Fibroblast of skin of scalp (primary cell): ENCODE measurements at regions not wholly inside any gene's neighbourhood (a gene's known extent, or its start where the extent isn't known, plus 50 kb on each side); places are given as distances from the start of the nearest gene placed in this dataset.

Source experiments
- DNase-seq: peaks from one replicate; pipeline ENCODE4 v3.0.0-alpha.2; 2013

DNA sequence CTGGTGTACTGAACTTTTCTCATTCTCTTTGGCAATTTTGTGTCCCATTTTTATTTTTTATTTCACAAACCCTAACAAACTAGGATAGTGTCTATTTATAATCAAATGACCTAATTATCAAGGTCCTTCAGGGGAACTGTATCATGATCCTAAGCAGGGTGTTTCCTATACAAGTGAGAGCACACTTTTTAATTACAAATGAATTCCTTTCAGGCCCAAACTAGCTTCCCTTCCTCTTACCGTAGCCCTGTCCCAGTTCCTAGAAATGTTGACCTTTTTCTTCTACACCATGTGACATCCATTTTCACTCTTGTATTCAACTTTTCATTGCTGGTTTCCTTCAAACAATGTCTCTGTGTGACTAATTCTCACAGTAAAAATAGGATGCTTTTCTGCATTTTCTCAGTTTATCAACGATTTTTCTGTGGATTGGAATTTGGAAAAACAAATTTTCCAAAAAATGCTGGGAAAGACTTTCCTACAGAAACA is 411.4 kb downstream of the CCDC91 start:
- DNase-seq, result no peak

DNA sequence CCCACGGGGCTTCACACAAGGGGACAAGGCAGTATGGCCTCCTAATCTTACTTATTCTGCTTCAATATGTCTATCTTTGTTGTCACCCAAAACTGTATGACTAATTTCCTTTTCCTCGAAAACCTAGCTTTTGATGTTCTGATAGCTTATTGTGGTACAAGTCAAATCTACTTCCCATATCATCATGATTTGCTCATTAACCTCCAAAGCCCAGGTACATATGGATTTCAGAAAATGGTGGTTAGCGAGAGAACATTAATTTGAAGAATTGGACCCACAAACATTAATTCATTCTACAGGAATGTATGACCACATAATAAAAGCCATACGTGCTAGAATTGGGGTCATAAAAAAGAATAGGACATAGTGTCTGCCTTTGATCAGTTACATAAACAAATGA is 412.5 kb downstream of the CCDC91 start:
- DNase-seq, result no peak

DNA sequence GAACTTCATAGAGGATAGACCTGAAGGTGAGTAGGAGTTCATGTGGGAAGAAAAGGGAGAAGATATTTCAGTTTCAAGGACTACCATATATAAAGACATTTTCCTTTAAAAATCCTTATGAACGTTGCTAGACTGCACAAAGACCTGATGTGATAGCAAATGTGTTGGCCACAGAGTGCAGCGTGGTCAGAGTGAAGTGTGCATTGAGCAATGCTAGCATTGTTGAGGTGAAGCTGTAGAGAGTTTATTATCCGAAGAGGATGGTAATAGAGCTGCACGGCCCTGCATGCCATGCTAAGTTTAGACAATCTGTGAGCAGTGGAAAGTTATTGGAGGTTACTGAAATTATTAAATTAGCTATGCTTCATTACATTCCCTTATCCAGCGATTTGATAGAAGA is 413.0 kb downstream of the CCDC91 start:
- no peak for DNase-seq

DNA sequence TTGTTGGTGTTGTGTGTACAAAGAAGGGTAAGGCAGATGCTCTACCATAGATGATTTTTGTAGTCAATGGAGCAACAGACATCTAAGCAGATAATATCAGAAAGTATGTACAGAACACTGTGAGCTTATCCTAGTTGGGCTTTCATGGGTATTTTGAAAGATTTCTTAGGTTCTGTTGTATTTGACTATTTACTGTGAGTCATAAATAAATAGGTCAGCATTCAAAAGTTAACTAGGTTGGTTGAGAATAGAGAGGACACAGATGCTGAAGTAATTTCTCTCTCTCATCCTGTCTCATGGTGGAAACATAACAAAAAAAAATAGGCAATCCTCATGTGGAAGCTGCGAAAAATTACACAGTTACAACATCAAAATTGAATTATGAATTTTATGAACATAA is 413.5 kb downstream of the CCDC91 start:
- no peak for DNase-seq

DNA sequence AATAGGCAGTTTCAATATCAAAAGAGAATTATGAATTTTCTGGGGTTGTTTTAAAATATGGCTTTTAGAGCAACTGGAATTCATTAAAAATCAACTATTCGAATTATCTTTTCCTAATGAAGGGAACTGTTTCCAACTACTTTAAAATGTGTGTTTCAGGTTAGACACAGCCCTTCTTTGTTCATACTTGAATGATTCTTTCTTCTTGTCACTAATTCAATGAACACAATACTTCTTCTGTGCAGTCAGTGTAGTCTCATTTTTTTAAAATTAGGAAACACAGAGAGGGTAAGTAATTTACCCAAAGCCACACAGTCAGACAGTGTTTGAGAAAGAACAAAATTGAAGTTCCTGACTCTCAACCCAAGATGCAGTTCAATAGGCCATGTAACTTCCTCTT is 414.0 kb downstream of the CCDC91 start:
- no peak for DNase-seq

DNA sequence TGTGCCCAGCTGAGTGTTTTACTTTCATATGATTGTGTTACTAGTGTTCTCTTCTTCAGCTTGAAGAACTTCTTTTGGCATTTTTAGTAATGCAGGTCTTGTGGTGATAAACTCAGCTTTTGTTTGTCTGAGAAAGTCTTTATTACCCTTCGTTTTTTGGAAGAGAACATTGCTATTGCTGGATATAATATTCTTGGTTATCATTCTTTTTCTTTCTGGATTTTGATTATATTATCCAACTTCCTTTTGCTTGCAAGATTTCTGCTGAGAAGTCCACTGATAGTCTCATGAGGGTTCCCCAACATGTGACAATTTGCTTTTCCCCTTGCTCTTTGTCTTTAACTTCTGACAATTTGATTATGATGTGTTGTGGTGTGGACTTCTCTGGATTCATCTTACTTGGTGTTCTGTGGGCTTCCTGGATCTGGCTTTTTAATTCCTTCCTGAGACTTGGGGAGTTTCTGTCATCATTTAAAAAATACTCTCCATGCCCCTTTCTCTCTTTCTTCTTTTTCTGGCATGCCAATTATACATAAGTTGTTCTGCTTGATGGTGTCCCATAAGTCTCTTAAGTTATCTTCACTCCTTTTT is 416.8 kb downstream of the CCDC91 start:
- DNase-seq, result no peak

DNA sequence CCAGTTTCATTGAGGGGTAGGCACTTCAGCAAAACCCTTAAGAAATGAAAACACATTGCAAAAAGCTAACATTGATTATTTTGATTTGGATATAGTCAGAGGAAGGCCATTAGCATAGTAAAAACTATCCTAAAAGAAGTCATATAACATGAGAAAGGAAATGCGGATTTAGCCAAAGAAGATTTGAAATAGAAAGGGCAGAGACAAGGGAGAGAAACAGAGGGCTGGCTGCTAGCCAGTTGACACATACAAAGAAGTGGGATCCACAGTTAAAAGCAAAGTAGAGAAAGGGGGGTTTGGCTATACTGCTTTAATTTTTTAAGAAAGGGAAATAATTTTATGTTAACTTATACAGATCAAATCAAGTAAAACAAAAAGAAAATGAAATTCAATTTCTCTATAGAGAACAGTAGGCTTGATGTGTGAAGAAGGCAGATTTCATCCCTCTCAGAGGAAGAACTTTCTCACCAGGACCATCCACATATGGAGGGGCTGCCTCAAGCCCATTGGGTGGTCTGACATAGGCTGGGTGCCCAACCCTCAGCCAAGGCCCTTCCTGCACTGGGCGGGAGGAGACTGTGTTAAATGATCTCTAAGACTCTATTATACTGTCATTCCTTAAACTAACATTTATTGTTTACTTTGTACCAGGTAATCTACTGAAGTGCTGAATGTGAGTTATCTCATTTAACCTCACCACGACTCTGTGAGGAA is 420.3 kb downstream of the CCDC91 start:
- DNase-seq, result no peak

DNA sequence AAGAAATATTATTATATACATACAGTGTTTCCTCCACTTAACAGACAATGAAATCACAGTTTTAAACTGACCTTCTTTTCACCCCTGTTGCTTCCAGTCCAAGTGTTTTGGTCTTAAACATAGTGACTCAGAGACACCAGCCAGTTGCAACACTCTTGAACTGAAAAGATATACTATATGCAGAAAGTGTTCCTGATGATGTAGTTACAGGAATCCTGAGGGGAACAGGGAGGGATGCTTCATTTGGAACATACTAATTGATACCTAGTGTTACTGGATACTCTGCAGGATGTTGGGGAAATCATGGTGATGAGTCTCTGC is 420.8 kb downstream of the CCDC91 start:
- peak; percentile 71 for DNase-seq

DNA sequence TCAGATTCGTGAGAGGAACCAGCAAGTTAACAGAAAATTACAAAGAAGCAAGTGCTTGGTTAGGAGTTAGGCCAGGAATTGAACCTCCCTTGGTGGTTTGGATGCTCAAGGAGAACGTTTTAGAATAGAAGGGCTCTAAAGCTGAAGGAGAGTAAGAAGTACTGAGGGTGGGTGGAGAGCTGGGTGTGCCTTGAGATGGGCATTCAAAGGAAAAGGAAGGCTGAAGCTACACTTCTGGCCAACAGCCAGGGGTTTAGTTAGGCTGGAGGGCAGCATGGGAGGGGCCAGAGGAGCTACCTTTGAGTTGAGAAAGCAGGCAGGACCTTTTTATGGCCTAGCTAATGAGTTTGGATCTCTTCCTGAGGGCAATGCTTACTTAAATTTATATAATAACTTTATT is 421.2 kb downstream of the CCDC91 start:
- DNase-seq, result peak; percentile 1

DNA sequence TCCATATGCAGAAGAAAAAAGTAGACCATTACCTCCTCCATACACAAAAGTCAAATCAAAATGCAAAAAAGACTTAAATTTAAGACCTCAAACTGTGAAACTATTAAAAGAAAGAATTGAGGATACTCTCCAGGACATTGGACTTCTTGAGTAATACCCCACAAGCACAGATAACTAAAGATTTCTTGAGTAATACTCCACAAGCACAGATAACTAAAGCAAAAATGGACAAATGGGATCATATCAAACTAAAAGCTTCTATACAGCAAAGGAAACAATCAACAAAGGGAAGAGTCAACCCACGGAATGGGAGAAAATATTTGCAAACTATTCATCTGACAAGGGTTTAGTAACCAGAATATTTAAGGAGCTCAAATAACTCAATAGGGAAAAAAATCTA is 427.9 kb downstream of the CCDC91 start:
- DNase-seq, result no peak

DNA sequence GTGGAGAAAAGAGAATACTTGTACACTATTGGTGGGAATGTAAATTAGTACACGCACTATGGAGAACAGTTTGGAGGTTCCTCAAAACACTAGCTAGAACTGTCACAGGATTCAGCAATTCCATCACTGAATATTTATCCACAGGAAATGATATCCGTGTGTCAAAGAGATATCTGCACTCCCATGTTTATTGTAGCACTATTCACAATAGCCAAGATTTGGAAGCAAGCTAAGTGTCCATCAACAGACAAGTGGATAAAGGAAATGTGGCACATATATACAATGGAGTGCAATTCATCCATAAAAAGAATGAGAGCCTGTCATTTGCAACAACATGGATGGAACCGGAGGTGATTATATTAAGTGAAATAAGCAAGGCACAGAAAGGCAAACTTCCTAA is 428.5 kb downstream of the CCDC91 start:
- DNase-seq, result no peak

DNA sequence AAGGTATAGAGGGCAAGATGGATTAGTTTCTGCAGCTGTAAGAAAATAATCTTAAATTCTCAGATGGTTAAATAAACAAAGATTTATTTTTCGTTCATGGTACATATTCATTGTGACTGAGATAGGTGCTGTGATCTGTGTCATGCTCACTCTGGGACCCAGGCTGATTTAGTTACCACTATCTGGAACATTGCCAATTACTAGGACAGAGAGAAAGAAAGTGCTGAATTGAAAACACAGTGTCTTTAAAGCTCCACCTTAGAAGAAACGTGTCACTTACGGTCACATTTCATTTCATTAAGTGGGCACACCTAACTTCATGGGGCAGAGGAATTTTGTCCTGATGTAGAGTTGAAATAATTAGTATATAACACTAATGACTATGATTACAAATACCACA is 430.0 kb downstream of the CCDC91 start:
- no peak for DNase-seq

DNA sequence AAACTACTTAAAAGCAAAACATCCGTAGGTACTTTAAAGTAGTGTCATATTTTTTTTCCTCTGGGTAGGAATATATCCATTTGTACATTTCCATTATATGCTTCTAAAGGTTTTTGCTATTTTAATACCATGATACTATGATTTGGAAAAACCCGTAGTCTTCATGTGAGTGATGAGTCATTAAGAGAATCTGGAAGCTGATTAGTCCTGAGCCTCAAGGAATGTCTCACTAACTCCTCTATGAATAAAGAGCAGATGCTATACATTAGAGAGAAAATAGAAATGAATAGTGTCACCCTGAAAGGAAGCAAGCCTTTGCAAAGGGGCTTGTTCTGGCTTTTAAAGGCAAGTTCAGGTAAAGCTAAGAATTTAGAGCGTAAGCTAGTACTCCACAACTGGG is 432.1 kb downstream of the CCDC91 start:
- DNase-seq, result peak; percentile 77

DNA sequence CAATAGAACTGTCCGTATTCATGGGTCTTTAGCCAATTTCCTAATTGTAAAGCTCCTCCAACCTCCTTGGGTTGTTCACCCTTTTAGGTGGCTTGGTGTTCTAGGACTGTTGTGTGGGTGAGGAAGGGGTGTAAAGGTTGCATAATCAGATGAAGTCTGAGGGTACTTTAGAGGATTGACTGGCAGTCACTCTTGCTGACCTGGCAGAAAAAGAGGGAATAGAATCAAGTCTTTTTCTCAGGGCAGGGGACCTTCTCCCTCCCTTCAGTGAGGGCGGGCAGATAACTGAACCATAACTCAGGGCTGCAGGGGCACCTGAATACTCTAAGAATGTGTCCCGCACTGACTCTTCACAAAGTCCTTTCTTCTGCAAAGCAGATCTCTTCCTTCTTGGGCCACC is 436.2 kb downstream of the CCDC91 start:
- DNase-seq, result no peak

DNA sequence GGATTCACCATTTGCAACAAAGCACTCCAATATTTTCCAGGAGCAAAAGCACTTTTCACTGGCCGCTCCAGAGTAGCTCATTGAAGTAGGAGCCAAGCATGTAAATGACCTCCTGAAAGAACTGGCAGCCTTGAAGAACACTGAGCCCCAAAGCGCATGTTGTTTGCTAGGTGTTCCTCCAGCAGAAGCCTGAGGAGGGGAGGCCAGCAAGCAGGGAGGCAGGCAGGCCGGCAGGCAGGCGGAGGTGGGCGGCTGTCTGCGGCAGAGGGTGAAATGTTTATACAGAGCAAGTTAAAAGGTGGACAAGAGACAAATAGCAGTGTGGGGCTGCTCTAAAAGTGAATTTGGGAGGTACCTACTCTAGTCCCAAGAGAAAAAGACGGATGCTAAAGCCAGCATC is 439.4 kb downstream of the CCDC91 start:
- DNase-seq, result no peak

DNA sequence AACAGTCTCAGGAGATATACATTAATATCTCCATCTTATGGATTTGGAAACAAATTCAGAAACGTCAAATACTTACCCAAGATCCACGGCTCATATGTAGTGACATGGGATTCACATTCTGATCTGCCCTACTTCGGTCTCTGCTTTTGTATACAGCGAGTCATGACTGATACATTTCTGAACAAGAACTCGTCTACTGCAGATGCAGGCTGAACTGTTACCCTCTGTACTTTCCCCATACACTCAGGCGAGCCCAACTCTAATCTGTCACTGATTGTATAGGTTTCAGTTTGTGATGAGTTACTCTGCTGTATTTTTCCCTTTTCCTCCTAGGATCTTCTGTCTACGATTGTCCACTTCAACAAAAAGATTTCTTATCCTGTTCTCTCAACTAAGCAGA is 441.6 kb downstream of the CCDC91 start:
- DNase-seq, result no peak

DNA sequence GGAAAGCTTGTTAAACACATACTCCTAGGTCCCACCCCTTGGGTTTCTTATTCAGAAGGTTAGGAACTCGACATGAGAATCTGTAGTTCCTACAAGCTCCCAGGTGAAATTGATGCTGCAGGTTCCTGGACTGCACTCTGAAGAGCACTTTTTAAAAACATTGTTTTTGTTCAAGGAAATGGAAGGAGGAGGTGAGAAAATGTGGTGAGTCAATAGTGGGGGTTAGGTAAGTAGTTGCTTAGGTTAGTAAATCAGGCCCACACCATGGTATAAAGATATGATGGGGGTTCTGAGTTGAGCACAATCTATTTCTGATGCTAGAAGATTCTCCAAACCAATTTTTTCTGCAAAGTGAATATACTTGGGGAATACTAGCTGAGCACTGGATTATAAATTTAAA is 450.3 kb downstream of the CCDC91 start:
- no peak for DNase-seq

DNA sequence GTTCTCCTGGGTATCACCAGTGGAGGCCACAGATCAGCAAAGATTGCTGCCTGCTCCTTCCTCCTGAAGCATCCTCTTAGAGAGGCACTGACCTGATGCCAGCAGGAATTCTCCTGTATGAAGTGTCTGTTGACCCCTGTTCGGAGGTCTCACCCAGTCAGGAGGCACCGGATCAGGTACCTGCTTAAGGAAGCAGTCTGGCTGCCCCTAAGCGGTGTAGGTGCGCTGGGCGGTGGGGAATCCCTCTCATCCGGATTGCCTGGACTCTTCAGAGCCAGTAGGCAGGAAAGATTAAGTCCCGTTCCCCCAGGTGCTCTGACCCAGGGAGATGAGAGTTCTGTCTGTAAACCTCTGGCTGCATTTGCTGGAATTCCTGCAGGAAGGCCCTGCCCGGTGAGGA is 455.2 kb downstream of the CCDC91 start:
- DNase-seq, result no peak

DNA sequence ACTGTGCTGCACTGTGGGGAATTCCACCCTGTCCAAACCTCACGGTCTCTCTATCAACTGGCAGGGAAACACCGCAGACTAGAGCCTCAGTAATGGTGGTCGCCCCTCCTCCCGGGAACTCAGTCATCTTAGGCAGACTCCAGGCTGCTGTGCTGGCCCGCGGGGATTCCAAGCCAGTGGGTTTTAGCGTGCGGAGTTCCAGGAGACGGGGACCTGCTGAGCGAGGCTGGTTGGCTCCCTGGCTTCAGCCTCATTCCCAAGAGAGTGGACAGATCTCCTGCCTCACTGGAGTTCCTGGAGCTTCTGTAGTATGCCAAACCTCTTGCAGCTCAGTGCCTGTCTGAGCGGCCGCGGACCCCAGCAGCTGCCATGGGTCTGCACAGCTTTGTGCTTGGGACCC is 455.6 kb downstream of the CCDC91 start:
- DNase-seq, result no peak

DNA sequence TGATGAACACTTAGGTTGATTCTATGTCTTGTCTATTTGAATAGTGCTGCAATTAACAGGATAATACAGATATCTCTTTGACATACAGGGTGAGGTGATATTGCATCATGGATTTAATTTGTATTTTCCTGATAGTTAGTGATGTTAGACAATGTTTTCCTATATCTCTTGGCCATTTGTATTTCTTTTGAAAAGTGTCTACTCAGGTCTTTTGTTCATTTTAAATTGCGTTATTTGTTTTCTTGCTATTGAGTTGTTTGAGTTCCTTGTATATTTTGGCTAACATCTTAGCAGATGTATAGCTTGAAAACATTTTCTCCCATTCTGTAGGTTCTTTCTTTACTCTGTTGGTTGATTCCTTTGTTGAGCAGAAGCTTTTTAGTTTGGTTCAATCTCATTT is 460.6 kb downstream of the CCDC91 start:
- no peak for DNase-seq

DNA sequence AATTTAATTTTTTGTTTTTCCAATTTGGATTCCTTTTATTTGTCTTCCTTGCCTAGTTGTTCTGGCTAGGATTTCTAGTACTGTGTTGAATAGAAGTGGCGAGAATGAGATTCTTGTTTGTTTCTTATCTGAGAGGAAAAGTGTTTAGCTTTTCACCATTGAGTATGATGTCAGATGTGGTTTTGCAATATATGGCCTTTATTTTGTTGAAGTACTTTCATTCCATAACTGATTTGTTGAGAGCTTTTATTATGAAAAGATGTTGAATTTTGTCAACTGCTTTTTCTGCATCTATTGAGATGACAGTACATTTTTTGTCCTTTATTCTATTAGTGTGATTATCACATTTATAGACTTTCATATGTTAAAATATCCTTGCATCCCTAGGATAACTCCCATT is 462.0 kb downstream of the CCDC91 start:
- no peak for DNase-seq

DNA sequence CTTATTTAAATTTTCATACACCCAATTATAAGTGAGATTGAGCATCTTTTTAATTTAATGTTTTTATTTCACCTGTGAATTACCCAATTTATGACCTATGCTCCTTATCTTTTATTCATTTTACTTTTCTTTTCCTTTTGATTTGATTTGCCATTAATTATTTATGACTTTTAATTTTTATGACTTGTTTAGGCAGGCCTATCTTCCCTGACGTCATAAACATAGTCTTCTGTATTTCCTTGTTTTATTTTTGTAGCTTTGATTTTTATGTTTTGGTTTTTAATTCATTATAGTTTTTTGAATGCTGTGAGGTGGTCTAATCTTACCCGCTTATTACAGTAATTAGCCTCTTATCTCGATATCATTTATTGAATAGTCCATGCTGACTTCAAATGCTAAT is 467.1 kb upstream of the FAR2 start:
- DNase-seq, result no peak

DNA sequence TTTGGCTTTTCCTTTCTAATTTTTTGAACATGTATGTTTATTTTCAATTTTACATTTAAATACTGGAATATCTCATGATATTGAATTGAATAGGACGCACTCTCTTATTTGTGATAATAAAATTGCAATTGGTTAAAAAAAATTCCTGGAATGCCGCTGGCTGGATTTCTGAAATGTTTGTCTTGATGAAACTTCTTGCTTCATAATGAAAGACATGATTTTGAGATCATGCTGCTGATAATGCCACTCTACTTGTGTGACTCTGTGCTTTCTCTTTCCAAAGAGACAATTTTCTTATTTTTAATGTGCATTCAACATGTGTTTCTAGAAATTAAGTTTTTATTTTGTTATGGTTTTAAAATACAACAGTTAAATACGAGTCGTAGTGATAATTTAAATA is 465.7 kb upstream of the FAR2 start:
- peak; percentile 55 for DNase-seq

DNA sequence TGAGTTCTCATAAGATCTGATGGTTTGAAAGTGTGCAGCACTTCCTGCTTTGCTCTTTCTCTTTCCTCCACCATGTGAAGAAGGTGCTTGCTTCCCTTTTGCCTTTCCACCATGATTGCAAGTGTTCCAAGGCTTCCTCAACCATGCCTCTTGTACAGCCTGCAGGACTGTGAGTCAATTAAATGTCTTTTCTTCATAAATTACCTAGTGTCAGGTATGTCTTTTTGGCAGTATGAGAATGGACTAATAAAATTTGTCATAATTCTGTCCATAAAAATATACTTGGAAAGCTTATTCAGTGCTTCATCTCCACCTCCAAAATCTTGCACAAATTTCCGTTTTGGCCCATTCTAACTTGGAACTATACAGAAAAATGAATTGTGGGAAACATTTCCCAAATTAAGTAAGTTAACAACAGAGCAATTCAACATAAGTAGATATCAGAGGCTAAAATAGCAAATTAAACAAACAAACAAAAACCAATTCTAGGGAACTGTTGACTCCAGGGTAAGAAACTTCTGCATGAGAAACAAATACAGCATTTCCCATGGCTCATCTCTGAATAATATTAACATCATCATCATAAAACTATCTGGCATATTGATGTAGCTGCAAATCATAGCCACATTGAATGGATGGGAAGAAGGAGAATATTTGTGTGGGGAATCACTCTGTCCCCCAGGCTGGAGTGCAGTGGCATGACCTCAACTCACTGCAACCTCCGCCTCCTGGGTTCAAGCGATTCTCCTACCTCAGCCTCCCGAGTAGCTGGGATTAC is 459.5 kb upstream of the FAR2 start:
- DNase-seq, result no peak
